H1 (cell line): ENCODE measurements at regions not wholly inside any gene's neighbourhood (a gene's known extent, or its start where the extent isn't known, plus 50 kb on each side); places are given as distances from the start of the nearest gene placed in this dataset.

Experiments used
- CEBPB ChIP-seq: IDR thresholded peaks from 2 replicates; pipeline ENCODE4 v1.6.1; 2012; ENCODE audit warnings: low read depth, low read length
- CHD2 ChIP-seq: IDR thresholded peaks from 2 replicates; pipeline ENCODE4 v1.6.1; 2012; ENCODE audit warnings: low read length, improper control_type of control experiment
- CTCF ChIP-seq, 3 experiments: IDR thresholded peaks; 1 replicate in 2 of 3; 2 replicates in 1 of 3; pipeline versions ENCODE4 v1.5.1 to v1.6.1; 2011; ENCODE audit warnings: low read length in 3 of 3, mild to moderate bottlenecking in 3 of 3, inconsistent platforms in 2 of 3, low read depth in 1 of 3, moderate library complexity in 1 of 3; ENCODE audit not compliant: insufficient read depth in 1 of 3; ENCODE audit errors: control extremely low read depth in 1 of 3
- HDAC6 ChIP-seq: IDR thresholded peaks from one replicate; pipeline ENCODE4 v1.7.1; 2012; ENCODE audit warnings: low read depth, mild to moderate bottlenecking, inconsistent platforms, low read length, moderate library complexity
- JUND ChIP-seq: IDR thresholded peaks from 2 replicates; pipeline ENCODE4 v1.6.1; 2011; ENCODE audit warnings: mild to moderate bottlenecking, improper control_type of control experiment, low read length
- KDM1A ChIP-seq: fragments of 200-600, 300-600 bp; sonication (generic); IDR thresholded peaks from 2 replicates; pipeline ENCODE4 v1.7.1; 2016; ENCODE audit warnings: mild to moderate bottlenecking, low read length, borderline replicate concordance
- KDM4A ChIP-seq: IDR thresholded peaks from one replicate; pipeline ENCODE4 v1.7.1; 2012; ENCODE audit warnings: low read depth, mild to moderate bottlenecking, moderate library complexity, low read length, inconsistent platforms; ENCODE audit not compliant: severe bottlenecking
- KDM5A ChIP-seq: fragments of 200-600 bp; IDR thresholded peaks from 2 replicates; pipeline ENCODE4 v1.7.1; 2012; ENCODE audit warnings: mild to moderate bottlenecking, low read length, inconsistent platforms, mixed read lengths
- MAX ChIP-seq: IDR thresholded peaks from 2 replicates; pipeline ENCODE4 v1.6.1; 2012; ENCODE audit warnings: inconsistent platforms
- PHF8 ChIP-seq: fragments of 200-600 bp; sonication (generic); conservative IDR thresholded peaks from 2 replicates; pipeline ENCODE4 v1.7.1; 2012; ENCODE audit warnings: low read depth, mild to moderate bottlenecking, inconsistent platforms, low read length, moderate library complexity
- RAD21 ChIP-seq, 2 experiments: IDR thresholded peaks in 1 of 2; conservative IDR thresholded peaks in 1 of 2; 2 replicates each; pipeline ENCODE4 v1.6.1; 2011; ENCODE audit warnings: low read depth in 2 of 2, low read length in 2 of 2, improper control_type of control experiment in 1 of 2, inconsistent platforms in 1 of 2, mild to moderate bottlenecking in 1 of 2, moderate library complexity in 1 of 2
- RBBP5 ChIP-seq: IDR thresholded peaks from 2 replicates; pipeline ENCODE4 v1.7.1; 2012; ENCODE audit warnings: low read depth, mild to moderate bottlenecking, inconsistent platforms, low read length, moderate library complexity, borderline replicate concordance
- RNF2 ChIP-seq: fragments of 200-900, 300-1000 bp; sonication (generic); IDR thresholded peaks from 2 replicates; pipeline ENCODE4 v1.7.1; 2016; ENCODE audit warnings: borderline replicate concordance, low read depth, mild to moderate bottlenecking, antibody characterized with exemption, low read length; ENCODE audit not compliant: poor library complexity, severe bottlenecking; ENCODE audit errors: missing control alignments
- SUZ12 ChIP-seq: fragments of 200-600 bp; sonication (generic); IDR thresholded peaks from 2 replicates; pipeline ENCODE4 v1.6.1; 2012; ENCODE audit warnings: mild to moderate bottlenecking, inconsistent platforms, low read length, moderate library complexity, mixed read lengths
- TAF1 ChIP-seq: IDR thresholded peaks from 2 replicates; pipeline ENCODE4 v1.6.1; 2011; ENCODE audit warnings: mild to moderate bottlenecking, low read depth, low read length
- YY1 ChIP-seq: IDR thresholded peaks from 2 replicates; pipeline ENCODE4 v1.6.1; 2011; ENCODE audit warnings: low read depth, mild to moderate bottlenecking, low read length

GRCh38 chr4:15293711-15294110 is 134.1 kb upstream of the C1QTNF7 start (continued):
- TF ChIP-seq RBBP5 = no peak
- TF ChIP-seq YY1 = no peak
- TF ChIP-seq KDM4A = no peak
- no peak for TF ChIP-seq SUZ12
- TF ChIP-seq KDM5A = no peak
- no peak for TF ChIP-seq JUND
- TF ChIP-seq RAD21 (IDR thresholded peaks at IDR 0.05 in 1 of 2, conservative IDR thresholded peaks at IDR 0.05 in 1 of 2; ENCODE audit: low read depth in 2 of 2, low read length in 2 of 2) = no peak
- TF ChIP-seq CEBPB = no peak
- TF ChIP-seq HDAC6 = no peak
- no peak for TF ChIP-seq MAX
- no peak for TF ChIP-seq PHF8
- TF ChIP-seq CTCF (IDR thresholded peaks at IDR 0.05; ENCODE audit: control extremely low read depth in 1 of 3, insufficient read depth in 1 of 3, low read depth in 1 of 3, low read length in 3 of 3) = no peak
- no peak for TF ChIP-seq KDM1A
- no peak for TF ChIP-seq CHD2
- TF ChIP-seq RNF2 = no peak
- TF ChIP-seq TAF1 = no peak
